Stimulated activated CD4-positive, alpha-beta T cell treated with anti-CD3 and anti-CD28 coated beads, Interleukin-4, amount 100 ng/mL, for 24 hours (primary cell): ENCODE measurements at regions not wholly inside any gene's neighbourhood (a gene's known extent, or its start where the extent isn't known, plus 50 kb on each side); places are given as distances from the start of the nearest gene placed in this dataset.

ENCODE experiments used
- DNase-seq: peaks from one replicate; pipeline ENCODE4 v3.0.0-alpha.2; 2020

- no peak for DNase-seq
Observed at GRCh38 chr10:44477046-44477425, 92.1 kb upstream of the CXCL12 start.

GRCh38 chr10:44478040-44478439 is 93.1 kb upstream of the CXCL12 start:
- no peak for DNase-seq

- DNase-seq: no peak
Observed at GRCh38 chr10:44478876-44479705, 94.2 kb upstream of the CXCL12 start.

GRCh38 chr10:44492678-44493077 is 107.8 kb upstream of the CXCL12 start:
- no peak for DNase-seq

GRCh38 chr10:44498222-44498621 is 113.3 kb upstream of the CXCL12 start:
- no peak for DNase-seq

GRCh38 chr10:44500451-44500850 is 115.6 kb upstream of the CXCL12 start:
- DNase-seq: no peak

GRCh38 chr10:44506386-44506785 is 121.5 kb upstream of the CXCL12 start:
- no peak for DNase-seq

DNA sequence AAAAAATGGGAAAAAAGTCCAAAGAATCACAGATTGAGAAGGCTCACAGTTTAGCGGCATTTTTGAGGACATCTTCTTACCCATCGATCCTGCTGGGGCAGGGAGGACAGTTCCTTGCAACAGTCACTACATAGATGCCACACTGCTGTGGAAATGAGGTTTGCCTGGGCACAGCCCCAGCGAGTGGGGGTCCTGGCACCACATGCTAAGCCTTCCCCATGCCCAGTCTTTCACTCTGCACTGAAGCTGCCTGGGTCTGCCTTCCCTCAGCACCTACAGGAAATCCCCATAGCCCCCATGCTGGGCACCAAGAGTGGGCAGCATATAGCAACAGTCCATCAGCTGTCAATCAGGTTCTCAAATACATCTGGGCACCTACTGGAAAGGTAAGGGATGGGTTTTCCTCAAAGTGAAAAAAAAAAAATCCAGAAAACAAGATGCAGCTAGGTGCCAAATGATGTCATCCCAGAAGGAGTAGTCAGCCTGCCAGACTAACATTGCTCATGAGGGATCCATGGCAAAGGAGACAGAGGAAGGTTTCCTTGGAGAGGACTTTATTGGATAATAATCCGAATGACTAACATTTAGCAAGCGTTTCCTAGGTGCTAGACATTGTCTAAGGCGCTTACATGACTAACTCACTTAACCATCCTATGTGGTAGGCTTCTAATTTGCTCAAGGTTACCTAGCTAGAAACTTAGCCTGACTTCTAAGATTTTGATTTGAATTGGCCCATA is 125.7 kb upstream of the CXCL12 start:
- no peak for DNase-seq

- DNase-seq: no peak
Observed at GRCh38 chr10:44511166-44511565, 126.3 kb upstream of the CXCL12 start.

DNA sequence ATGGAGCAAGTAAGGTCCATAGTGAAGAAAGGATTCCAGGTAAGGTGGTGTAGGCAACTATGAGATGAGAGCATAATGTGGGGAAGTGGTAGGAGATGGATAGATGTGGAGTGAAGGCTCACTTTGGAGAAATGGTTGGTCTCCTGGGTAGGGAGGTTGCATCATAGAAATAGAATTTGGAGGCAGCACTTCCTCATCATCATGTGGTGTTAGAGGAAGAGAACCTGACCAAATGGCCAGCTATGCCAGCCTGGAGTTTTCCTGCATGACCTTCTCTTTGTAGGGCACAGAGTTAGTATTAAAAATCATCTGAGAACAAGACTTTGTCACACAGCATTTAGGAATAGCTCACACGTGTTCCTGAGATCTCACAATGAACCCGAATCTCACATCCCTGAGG is 126.7 kb upstream of the CXCL12 start:
- DNase-seq: no peak

DNA sequence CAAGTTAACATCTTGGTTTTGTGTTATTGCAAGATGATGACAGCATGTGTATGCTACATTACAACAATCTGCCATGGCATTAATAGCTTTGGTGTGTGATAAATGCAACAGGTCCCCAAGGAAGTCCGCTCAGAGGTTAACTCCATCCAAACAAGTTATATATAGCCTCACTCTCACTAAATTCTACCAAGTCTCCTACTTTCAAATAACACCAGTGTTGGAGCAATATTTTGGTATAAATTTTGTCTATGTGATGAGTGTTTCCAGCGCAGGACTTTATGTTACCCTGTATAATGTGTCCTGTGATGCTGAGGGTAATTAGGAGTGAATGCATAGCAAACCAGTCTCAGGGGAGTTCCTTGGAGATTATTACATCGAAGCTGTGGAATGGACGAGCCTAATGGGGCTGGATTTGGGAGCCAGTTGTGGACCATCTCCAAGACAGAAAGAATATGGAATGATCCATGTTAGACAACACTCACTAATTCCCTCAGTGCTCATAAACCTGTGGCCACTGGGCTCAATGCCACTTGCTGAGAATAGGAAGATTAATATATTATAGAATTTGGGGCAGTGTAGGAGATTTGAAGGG is 127.6 kb upstream of the CXCL12 start:
- no peak for DNase-seq

DNA sequence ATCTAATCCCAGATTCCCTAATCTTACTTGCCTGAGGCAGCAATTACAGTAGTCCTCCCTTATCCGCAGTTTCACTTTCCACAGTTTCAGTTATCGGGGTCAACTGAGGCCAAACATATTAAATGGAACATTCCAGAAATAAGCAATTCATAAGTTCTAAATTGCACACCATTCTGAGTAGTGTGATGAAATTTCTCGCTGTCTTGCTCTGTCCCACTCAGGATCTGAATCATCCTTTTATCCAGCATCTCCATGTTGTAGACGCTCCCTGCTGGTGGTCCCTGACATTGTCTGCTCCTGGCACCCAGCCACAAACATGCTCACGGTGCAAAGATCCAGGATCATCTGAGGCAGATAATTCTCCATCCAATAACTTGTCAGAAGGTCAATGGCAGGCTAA is 128.7 kb upstream of the CXCL12 start:
- no peak for DNase-seq

DNA sequence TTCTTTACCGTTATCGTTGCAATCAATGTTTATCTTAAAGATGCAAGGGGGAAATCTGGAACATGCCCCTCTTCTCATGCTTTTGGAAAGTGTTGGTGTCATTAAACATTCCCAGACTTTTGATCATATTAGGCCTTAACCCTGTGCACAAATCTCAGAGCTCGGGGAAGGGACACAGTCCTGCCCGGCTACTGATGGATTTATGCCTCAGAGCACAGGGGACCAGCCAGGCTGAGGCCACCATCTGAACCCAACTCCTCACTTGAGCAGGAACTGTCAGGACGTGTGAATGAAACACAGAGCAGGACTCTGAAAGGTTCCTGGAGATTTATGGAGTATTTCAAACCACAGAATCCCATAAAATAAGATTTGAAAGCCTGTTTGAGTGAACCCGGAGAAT is 132.0 kb upstream of the CXCL12 start:
- DNase-seq: no peak

DNA sequence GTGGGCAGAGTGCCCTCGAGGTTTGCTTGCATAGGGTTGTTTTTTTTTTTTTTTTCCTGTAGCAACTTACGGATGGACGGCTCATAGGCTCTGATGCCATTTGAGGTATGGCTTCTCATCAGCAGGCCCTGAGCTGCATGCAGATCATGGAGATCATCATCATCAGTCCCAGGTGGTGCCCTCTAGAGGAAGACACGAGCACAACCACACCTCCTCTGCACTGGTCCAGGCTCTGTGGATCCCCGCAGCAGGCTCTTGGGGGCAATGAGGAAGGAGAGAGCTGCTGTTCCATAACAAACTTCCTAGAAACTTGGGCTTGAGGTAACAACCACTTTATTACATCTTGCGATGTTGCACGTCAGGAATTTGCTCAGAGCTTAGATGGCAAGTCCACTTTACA is 132.7 kb upstream of the CXCL12 start:
- DNase-seq: no peak

DNA sequence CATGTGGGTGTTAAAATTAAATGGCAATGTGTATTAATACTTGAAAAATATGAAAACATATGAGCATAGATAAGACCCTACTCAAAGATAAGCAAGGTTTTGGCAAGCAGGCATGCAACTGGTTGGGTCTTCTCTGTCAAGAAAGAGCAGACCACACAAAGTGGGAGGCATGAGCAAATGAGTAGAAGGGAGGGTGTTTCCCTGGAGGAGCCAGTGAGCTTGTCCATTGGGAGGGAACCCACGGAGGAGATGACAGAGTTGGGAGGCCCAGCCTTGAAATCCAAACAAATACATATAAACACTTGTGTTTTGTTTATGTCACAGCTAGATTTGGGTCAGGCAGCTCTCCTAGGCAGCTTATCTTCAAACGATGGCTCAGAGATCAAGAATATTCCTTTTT is 134.5 kb upstream of the CXCL12 start:
- DNase-seq: no peak

DNA sequence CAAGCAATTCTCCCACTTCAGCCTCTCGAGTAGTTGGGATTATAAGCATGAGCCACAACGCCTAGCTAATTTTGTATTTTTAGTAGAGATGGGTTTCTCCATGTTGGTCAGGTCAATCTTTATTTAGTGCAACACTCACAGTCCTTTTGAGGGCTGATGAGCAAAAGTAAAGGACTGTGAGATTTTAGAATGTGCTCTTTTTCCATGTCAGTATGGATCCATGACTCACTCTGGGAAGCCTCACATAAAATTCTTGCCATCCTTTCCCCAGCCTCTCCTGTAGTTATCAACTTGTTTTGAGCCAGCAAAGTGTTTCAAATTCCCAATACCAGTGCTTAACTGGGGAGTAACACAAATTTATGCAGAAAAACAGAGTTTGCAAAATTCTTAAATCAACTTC is 135.8 kb upstream of the CXCL12 start:
- no peak for DNase-seq

GRCh38 chr10:44539178-44539577 is 154.3 kb upstream of the CXCL12 start:
- DNase-seq: no peak

DNA sequence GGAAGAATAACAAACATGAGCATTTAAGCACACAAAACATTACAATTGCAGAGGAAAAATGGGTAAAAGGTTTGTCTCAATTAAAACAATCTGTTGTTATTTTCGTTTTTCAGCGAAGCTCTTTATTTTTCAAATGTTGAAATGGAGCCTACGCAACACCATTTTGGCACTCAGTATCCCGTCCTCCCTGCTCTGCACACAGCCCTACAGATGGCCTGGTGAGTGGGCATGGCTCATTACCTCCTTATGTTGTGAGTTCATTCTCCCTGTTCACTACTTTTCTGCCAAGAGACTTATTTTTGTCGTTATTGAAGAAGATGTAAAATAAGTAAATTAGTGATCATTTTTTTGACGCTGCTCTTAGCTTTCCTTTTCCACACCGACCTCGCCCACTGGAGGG is 167.8 kb upstream of the CXCL12 start:
- DNase-seq: no peak

- DNase-seq: no peak
Observed at GRCh38 chr10:44557596-44558191, 172.8 kb upstream of the CXCL12 start.

DNA sequence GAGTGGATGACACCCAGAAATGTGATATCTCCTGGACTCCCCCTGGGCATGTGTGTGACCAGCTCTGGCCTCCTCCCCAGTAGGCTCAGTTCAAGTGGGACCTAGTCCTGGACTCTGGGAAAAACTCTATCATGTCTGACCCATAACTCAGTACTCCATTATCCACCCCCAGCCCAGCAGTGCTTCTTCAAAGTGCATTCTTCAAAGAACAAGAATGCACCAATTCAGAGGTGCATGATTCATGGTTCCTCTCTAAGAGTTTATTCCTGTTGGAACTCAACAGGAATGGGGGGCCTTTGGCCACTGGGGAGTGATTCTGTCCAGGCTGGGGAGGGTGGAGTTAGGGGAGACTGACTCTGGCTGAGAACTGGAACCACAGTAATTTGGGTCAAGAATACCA is 173.6 kb upstream of the CXCL12 start:
- no peak for DNase-seq

DNA sequence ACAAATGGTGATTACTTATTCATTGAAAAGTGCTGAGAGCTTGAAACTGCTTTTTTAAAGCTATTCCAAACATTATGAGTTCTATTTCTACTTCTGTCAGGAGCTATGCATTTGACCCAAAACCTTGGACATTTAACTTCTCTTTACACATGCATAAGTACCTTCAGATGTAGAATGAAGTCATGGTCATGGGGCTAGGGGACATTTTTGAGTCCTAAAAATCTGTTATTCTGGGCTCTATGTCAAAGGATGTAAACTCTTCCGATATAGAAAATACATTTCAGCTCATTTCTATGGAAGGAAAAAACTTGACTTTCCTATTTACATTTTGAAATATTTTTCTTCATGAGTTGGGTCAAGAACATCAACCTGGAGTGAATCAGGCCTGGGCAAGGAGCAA is 179.5 kb upstream of the CXCL12 start:
- no peak for DNase-seq

DNA sequence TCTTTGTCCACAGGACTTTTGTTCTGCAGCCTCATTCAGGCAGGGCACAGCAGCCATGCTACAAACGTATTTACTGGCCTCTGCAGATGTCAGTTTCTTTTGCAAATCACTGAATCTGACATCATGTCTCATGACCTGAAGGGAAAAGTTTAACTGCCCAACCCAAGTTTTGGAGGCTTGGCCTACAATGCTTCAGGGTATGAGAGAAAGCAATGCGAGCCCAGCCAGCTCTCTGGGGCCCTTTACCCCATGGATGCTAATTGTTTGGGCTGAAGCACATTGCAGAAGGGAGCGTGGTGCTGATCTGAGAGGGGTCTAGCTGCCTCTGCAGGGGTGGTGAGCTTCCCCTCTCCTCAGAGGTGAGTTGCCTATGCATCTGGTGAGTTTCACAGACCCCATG is 179.9 kb upstream of the CXCL12 start:
- no peak for DNase-seq

DNA sequence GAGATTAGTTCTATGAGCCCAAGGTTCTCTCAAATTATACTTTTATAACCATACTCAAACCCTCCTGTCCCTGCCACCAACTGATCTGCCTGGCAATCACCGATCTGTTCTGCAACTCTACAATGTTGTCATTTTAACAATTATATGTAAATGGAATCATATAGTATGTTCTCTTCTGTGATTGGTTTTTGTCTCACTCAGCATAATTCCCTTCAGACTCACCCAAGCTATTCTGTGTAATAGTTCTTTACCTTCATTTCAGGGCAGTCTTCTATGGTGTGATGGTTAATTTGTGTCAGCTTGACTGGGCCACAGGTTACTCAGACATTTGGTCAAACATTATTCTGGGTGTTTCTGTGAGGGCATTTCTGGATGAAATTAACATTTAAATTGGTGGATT is 181.9 kb upstream of the CXCL12 start:
- no peak for DNase-seq

DNA sequence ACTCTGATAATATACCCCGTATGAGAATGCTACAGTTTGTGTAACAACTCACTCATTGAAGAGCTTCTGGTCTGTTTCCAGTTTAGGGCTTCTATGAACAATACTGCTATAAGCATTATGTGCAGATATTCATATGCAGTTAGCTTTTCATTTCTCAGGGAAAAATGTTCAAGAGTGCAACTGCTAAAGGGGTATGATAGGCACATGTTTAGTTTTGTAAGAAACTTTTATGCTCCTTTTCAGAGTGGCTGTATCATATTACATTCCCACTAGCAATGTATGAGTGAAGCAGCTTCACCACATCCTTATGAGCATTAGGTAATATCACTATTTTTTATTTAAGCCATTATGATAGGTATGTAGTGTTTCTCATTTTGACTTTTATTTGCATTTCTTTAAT is 182.6 kb upstream of the CXCL12 start:
- DNase-seq: no peak
